ENCODE measurements at regions not wholly inside any gene's neighbourhood (a gene's known extent, or its start where the extent isn't known, plus 50 kb on each side); places are given as distances from the start of the nearest gene placed in this dataset.
A peak's percentile ranks its signal among the peaks of the same experiment; 100 is the strongest.

DNA sequence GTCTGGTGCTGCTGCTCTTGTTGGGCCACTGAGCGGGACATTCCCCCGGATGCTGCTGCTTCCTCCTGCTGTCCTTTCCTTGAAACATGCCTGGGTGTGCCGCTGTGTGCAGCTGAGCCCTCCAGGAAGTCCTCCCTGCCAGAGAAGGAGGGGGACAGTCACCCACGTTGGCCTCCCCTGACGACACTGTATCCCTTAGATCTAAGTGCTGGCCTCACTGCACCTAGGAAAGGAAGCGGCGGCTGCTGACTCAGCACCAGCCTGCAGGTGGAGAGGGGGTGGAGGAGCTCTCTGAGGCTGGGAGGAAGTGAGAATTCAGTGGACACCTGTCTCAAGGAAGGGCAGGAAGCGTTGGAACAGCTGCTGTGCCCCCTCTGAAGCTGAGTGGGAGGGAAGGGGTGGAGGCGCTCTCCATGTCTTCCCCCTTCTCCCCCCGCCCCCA, 239.8 kb downstream of the HAUS1 start:
- DNase-seq (ENCODE audit: low read depth in 4 of 4, low spot score in 1 of 4): peak in 1 of 4 experiments; percentile 33

DNA sequence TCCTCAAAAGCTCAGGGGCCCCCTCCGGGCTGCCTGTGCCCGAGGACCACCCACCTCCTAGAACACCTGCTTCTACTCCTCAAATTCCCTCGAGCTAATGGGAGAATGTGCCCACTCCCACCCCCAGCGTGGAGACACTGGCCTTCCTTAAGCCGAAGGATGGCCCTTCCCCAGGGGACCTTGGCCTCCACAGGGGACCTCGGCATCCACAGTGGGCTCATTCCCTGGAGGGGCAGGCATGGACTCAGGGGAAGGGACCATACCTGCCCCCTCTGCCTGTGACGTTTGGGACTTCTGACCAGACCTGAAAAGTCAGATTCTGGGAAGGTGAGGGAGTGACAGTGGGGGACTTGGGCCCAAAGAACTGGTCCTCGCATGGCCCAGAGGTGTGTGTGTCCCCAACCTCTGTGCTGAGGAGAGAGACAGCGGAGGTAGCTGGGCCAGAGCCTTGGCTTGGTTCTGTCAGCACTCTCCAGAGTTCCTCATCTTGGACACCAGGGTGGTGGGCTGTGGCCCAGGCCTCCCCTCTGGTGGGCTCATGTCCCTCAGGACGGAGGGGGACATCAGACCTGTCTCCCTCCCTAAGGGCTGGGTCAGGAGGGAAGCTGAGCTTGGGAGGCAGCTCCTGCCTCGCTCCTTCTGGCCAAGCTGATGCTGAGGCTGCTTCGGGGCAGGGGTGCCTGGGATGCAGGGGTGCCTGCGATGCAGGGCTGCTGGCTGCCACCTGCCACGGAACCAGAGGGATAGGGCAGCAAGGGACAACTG, 240.4 kb downstream of the HAUS1 start:
- DNase-seq (ENCODE audit: low read depth in 4 of 4, low spot score in 1 of 4): no peak

DNA sequence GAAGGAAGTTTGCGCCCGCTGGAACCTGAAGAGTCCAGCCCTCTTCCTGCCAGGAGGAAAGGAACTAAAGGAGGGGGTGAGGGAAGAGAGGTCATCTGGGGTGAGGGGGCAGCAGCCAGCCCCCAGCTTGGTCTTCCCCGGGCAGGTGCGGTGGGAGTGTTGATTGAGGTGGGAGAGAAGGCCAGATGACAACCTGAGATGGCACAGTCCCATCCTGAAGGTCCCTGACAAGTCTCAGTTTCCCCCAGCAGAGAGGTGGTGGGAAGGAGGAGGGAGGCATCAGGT, 240.9 kb downstream of the HAUS1 start:
- DNase-seq (ENCODE audit: low read depth in 4 of 4, low spot score in 1 of 4): no peak

DNA sequence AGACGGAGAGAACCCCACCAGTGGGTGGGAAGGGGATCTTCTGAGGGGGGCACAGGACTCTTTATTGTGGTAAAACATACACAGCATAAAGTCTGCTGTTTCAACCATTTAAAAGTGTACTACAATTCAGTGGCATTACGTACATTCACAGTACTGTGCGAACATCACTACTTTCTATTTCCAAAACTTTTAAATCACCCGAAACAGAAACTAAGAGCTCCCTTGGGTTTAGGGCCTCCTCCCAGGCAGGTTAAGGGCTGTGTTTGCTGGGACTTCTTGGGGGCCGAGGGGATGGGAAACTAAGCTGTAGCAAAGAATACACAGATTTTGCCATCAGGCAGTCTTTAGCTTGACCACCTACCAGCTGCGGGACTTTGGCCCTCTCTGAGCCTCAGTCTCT, 242.0 kb downstream of the HAUS1 start:
- DNase-seq (ENCODE audit: low read depth in 4 of 4, low spot score in 1 of 4): no peak

DNA sequence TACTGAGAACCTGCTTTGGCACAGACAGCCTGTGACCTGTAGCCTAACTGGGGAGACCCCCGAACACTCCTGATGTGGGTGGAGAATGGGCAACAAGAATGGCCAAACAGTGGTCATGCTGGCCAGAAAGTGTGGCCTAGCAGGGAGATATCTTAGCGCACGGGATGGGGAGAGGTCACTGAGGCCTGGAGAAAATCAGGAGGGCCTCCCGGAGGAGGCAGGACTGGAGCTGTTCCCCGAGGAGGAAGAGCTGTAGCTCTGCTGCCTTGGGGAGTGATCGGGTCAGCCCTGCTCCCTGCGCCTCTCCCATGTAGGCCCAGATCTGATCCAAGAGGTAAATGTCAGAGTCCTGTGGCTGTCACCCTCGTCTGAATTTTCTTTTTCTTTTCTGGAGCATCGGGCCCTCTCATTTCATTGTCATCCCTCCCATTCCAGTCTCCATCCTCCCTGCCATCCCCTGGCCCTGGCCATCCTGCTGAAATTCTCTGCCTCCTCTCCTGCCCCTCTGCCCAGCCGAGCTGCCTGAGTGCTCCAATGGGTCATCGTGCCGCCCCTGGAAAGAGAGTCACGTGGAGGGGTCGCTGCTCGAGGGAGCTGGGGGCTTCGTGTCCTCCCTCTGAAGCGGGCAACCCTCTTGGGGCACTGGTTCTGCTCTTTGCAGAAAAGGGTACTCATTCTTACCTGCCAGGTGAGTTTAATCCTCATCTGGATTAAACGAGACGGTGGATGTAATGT, 242.9 kb downstream of the HAUS1 start:
- DNase-seq (ENCODE audit: low read depth in 4 of 4, low spot score in 1 of 4): no peak

DNA sequence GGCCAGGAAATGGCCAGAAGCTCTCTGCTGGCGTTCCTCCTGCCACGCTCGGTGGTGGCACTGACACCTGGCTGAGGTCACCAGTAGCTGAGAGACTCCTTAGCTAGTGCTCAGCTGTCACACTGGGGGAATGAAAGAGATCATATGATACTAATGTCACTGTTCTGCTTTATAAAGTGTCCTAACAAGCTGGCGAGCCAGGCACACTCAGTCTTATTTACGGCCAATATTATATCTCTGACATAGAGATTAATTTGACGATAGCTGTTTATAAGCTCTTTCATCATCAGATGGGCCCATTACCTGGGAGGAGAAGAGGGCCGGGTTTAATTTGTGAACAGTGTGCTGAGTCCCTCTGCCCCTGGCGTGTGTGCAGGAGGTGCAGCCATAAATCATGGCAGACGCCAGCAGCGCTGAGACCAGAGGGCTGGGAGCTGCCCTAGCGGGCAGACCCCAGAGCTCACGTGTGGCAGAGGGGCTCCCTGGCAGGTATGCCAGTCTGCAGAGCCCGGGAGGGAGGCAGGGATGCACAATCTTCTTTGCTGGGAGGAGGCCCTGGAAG, 246.5 kb downstream of the HAUS1 start:
- no peak for DNase-seq (ENCODE audit: low read depth in 4 of 4, low spot score in 1 of 4)

DNA sequence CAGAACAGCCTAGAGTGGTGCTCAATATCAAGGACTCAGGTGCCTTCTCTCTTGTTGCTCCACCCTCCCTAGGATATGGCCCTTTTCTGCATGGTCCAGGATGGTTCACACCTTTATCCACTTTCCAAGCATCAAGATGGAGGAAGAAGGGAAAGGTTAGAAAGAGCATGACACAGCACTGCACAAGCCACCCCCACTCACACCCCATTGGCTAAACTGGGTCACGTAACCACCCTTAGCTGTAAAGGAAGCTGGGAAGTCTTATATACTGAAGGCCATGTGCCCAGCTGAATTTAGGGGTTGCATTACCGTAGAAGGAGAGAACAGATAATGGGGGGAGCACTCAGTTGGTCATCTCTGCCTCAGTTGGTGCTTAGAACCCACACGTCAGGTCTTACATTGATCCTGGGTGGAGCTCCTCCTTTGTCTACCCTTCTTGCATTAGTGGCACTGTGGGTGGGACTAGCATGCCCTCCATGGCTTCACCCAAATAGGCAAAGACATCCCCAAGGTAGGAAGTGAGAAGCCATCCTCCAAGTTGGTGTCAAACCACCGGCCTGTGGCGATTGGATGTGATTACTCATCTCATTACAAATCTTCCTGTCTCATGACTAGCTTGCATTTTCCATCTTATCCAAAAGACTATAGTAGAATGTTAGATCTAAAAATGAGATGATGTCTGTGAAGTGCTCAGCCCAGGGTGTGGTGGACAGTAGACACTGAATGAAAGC, 248.5 kb downstream of the HAUS1 start:
- DNase-seq (ENCODE audit: low read depth in 4 of 4, low spot score in 1 of 4): no peak

DNA sequence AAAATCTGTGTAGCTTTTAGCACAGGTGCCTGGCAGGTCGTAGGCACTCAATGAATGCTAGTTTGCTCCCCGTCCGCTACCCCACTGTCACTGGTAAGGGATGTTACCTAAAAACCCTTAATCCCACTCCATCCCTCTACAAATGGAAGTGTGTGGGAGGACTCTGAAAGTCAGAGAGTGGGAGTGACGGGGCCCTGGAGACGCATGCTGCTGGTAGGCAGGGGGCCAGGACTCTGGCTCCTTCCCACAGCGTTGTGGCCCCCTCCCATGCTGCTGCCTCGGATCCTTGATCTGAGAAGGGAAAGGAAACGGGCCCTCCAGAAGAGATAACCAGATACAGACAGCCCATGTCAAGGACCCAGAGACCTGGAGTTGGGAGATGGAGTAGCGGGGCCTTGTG, 249.3 kb downstream of the HAUS1 start:
- DNase-seq (ENCODE audit: low read depth in 4 of 4, low spot score in 1 of 4): no peak

DNA sequence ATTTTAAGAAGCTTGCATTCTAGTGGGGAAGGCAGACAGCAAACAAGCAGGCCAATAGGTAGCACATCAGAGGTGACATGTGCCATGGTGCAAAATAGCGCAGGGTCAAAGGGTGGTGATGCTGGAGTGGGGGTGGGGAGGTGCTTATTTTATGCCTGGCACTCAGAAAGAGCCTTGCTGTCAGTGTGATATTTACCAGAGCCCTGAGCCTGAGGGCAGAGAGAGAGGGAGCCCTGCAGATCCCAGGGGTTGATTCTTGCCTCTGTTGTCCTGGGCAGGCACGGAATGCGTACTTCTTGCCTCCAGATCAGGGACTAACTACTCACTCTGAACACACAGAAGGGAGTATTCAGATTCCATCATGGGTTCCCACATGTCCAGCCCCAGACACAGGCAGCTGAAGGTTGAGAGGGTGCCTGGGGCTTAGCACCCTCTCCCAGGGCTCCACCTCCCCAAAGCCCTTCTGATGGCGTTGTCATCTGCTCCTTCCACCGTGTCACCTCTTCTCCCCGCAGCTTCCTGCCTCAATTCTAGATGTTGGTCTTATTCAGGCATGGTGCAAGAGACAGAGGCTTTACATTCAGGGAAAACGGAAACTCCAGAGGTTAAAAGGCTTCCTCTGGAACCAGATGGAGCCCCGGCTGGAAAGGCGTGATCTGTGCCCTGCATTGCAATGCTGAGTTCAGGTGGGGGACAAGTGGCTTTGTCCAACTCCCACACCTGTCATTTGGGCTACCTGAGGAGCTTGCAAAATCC, 252.3 kb downstream of the HAUS1 start:
- DNase-seq (ENCODE audit: low read depth in 4 of 4, low spot score in 1 of 4): no peak

DNA sequence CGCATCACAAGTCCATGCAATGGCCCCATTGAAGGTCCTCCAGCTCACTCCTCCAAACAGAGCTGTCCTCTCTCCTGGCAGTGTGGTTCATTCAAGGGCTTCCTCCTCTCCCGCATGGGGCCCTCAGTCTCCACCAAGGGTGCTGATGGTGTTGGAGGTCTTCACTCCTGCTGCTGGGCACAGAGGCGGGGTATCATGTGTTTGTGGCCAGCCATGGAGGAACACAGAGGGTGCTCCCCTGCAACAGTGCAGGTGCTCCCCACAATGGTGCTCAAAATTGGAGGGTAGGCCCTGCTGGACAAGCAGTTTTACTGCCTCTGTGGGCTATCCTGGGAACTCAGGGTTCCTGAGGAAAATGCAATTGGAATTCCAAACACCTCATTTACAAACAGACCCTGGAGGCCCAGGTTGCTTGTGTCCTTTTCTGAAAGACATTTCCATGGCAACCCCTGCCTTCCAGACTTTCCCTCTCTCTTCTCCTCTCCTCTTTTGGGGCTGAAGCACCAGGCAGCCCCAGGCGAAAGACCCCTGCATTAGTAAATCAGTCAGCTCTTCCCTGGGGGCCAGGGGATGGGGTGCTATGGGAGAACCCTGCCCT, 256.0 kb downstream of the HAUS1 start:
- no peak for DNase-seq (ENCODE audit: low read depth in 4 of 4, low spot score in 1 of 4)

DNA sequence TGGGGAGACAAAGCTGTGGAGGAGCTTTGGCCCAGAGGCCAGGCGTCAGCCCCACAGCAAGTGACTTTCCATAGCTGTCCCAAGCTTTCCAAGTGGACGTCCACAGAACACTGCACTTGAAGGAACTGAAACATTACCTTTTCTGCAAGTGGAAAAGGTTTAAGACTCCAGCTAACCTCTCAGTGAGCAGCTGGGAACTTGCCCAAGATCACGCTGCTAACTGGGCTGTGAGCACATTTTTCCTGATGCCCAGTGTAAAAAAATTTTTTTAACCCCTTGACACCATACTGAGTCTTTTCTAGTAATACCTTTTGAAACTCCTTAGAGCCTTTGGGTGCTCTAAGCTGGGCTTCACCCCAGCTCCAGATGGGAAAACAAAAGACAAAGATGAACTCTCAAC, 256.7 kb downstream of the HAUS1 start:
- no peak for DNase-seq (ENCODE audit: low read depth in 4 of 4, low spot score in 1 of 4)

DNA sequence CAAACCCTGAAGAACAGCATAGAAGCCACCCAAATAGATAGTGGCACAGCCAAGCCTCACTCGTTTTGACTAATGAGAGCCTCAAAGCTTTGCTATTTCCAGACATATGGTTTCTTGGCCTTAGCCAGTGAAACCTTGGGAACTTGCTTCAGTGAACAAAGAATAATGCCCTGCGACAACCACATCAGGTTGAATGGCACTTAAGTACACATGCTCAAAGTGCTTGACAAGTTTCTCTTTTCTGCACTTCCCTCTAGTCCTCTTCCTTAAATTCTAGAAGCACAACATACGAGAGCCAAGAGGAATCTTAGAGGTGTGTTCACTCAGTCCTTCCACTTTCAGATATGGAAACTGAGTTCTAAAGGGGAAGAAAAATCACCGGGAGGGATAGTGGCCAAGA, 258.3 kb downstream of the HAUS1 start:
- no peak for DNase-seq (ENCODE audit: low read depth in 4 of 4, low spot score in 1 of 4)

DNA sequence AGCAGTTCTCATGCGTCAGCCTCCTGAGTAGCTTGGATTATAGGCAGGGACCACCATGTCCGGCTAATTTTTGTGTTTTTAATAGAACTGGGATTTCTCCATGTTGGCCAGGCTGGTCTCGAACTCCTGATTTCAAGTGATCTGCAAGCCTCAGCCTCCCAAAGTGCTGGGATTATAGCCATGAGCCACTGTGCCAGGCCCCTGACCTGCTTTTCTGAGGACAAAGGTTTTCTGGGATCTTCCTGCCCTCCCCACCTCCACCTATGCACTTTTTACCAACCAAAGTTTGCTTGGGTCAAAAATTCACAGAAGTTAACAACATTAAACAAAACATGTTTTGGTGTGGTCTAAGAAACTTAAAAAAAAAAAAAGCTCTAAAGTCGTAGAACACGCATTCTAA, 259.9 kb downstream of the HAUS1 start:
- DNase-seq (ENCODE audit: low read depth in 4 of 4, low spot score in 1 of 4): no peak

DNA sequence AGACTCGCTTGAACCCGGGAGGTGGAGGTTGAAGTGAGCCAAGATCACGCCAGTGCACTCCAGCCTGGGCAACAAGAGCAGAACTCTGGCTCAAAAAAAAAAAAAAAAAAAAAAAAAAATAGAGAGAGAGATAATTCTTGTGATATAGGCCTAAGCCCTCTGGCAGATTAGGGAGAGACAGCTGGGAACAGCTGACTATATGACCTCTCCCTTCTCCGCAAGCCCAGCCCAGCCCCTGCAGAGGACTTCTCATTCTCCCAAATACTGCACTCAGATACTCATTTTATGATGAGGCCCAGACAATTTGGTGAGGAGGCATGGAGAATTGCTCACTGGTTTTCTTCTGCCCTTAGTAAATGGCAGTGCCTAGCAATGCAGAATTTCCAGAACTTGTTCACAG, 262.0 kb downstream of the HAUS1 start:
- no peak for DNase-seq (ENCODE audit: low read depth in 4 of 4, low spot score in 1 of 4)

DNA sequence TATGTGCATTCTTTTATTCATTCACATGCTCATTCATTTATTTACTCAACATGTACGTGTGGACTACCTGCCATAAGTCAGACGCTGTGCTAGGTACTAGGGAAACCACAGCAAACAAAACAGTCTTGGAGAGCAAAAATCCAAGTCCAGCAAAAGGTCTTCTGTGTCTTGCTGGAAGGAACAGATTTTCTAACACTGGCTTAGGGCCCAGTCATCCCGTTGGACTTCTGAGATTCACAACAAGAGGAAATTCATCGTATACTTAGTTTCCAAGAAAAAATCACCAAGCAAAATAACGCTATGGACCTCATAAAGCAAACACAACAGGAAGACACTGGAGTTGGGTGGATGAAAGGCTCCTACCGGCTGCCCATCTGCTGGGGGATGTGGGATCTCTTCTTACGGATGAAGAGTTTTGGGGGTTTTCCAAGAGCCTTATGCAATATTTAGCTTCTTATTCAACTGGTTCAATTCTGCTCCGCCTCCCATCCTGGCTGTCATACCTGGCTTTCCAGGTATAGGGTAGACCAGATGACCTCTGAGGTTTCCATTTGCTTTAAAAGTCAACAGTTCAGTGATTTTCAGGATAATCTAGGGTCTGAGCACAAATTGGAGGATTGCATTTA, 262.7 kb downstream of the HAUS1 start:
- no peak for DNase-seq (ENCODE audit: low read depth in 4 of 4, low spot score in 1 of 4)

DNA sequence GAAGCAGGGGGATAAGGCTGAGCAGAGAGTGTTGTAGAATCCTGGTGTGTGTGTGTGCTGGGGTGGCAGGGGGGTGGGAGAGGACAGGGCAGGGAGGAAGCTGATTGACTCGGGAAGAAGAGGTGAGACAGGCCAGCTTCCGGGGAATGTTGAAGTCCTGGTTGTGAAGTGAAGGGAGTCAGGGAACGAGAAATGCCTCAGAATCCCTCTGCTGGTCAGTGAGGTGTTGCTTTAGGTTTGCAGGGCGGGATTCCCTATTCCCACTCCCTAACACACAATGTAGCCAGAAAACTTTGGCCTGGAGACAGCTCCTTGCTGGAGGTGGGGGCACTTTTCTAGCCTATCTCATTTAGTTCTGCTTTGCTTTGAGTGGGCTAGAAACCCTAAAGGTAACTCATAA, 265.1 kb downstream of the HAUS1 start:
- no peak for DNase-seq (ENCODE audit: low read depth in 4 of 4, low spot score in 1 of 4)

DNA sequence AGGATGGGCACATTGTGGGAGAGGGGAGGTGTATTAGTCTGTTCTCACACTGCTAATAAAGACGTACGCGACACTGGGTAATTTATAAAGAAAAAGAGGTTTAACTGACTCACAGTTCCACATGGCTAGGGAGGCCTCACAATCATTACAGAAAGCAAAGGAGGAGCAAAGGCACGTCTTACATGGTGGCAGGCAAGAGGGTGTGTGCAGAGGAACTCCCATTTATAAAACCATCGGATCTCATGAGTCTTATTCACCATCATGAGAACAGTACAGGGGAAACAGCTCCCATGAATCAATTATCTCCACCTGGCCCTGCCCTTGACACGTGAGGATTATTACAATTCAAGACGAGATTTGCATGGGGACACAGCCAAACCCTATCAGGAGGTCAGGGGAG, 266.7 kb downstream of the HAUS1 start:
- DNase-seq (ENCODE audit: low read depth in 4 of 4, low spot score in 1 of 4): no peak

DNA sequence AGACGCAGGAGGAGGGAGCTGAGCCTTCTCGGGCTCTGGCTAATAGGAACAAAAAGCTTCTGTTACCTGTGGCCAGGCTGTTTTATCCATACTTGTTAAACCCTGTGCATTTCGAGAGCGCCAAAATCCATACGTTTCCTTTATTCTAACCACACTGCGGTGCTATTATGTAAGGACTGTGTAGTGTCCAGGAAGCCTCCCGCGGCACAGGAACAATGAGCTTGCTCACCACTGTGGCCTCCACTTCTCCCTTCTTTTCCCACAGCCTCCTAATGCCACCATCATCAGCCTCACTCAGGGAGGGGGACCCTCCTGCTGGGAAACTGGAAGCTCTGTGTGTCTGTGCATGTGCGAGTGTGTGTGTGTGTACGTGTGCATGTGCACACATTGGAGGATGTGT, 268.5 kb downstream of the HAUS1 start:
- DNase-seq (ENCODE audit: low read depth in 4 of 4, low spot score in 1 of 4): no peak

DNA sequence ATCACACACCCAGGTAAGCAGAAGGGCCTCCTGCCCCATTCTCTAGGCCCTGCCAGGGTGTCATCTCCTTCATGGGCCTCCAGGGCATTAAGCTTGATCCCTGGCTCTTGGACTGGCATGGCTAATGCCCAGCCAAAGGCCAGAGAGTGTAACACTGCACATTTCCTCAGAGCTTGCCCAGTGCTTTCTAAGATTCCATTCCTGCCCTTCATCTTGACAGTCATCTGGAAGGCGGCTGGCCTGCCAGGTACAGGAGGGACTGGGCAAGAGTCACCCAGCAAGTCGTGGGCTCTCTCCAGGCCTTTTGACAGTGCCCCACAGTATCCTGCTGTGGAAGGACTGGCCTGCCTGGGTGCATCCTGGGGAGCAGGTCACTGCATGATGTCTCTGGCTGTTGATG, 268.9 kb downstream of the HAUS1 start:
- DNase-seq (ENCODE audit: low read depth in 4 of 4, low spot score in 1 of 4): no peak

DNA sequence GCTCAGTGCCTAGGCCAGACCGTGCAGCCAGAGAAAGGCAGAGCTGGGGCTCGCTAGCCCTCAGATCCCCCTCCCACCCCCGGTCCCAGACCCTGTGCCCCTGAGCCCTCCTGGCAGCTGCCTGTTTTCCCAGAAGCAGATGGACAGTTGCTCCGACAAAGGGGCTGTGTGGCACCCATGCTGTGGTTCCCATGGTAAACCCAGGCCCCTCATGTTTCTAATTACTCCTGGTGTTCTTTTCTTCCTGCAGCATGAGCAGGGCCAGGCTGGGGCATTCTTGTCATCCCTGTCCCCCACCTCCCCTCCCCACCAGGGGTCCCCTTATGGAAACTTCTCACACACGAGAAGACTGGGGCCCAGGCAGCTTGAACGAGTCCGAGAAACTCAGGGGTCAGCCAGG, 269.6 kb downstream of the HAUS1 start:
- DNase-seq (ENCODE audit: low read depth in 4 of 4, low spot score in 1 of 4): no peak
